BLaER1 (cell line): ENCODE measurements at regions not wholly inside any gene's neighbourhood (a gene's known extent, or its start where the extent isn't known, plus 50 kb on each side); places are given as distances from the start of the nearest gene placed in this dataset.
"Not testable (repeated sequence)": the region's sequence is repeated elsewhere in the genome, so short reads cannot be mapped to it uniquely, and the experiment has no call there.

Experiments used
- H3K27ac ChIP-seq: shearing (Covaris generic); formaldehyde crosslinking; 2 replicates; pipeline ENCODE4 v1.8.1; 2022
- H3K27me3 ChIP-seq: shearing (Covaris generic); formaldehyde crosslinking; 2 replicates; pipeline ENCODE4 v1.8.1; 2022
- H3K36me3 ChIP-seq: shearing (Covaris generic); formaldehyde crosslinking; 2 replicates; pipeline ENCODE4 v1.8.1; 2022
- H3K4me1 ChIP-seq: shearing (Covaris generic); formaldehyde crosslinking; 2 replicates; pipeline ENCODE4 v1.8.1; 2022
- H3K4me2 ChIP-seq: shearing (Covaris generic); formaldehyde crosslinking; 2 replicates; pipeline ENCODE4 v1.8.1; 2022
- H3K4me3 ChIP-seq: shearing (Covaris generic); formaldehyde crosslinking; 2 replicates; pipeline ENCODE4 v1.8.1; 2022
- H3K9ac ChIP-seq: shearing (Covaris generic); formaldehyde crosslinking; 2 replicates; pipeline ENCODE4 v1.8.1; 2022
- H3K9me3 ChIP-seq: shearing (Covaris generic); formaldehyde crosslinking; 2 replicates; pipeline ENCODE4 v1.8.1; 2022
- H4K20me1 ChIP-seq: shearing (Covaris generic); formaldehyde crosslinking; 2 replicates; pipeline ENCODE4 v1.8.1; 2022
- Cebpa-rat ChIP-seq: shearing (Covaris generic); IDR thresholded peaks from 2 replicates; pipeline ENCODE4 v1.8.1; 2022

DNA sequence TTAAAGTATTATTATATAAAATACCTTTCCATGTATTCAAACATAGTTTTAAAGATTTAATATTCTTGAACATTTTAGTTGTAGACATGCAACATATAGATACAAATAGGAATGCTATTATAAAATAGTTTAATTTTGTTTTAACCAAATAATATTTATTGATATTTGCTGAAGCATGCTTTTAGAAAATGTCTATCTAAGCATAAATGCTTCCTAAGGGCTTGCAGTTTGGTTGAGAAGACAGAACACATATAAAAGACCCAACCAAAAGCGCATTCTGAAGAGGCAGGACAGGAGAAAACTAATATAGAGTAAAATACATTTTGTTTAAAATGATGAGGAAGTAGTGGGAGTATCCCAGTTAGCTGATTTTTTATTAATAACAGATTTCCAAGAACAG, 181.5 kb upstream of the ISL1 start:
- Histone ChIP-seq H3K36me3 (no peaks in the 10 kb centered on the region), H3K4me3 (no peak overlapping the region), H3K4me2 (no peak overlapping the region), H3K9me3 (no peaks in the 10 kb centered on the region), H3K27ac (no peak overlapping the region), H3K9ac (no peak overlapping the region), H4K20me1 (no peaks in the 10 kb centered on the region), H3K4me1 (no peaks in the 10 kb centered on the region), H3K27me3 (no peaks in the 10 kb centered on the region)
- TF ChIP-seq Cebpa-rat, result no peak

DNA sequence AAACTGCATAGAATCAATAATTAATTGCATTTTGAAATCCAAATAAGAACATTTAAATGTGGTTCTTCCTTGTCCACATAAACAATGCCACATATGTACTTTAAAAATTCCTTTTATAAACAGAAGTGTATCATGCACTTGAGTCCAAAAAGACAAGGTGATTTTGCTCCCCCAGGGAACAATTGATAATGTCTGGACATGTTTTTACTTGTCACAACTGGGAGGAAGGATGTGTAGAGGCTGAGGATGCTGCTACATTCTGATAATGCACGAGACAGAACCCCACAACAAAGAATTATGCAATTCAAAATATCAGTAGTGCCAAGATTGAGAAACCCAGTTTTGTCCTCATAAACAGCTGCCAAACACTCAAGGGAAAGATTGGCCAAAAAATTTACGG, 181.1 kb upstream of the ISL1 start:
- Histone ChIP-seq H3K4me1 (no peaks in the 10 kb centered on the region), H3K4me3 (no peak overlapping the region), H3K27ac (no peak overlapping the region), H3K27me3 (no peaks in the 10 kb centered on the region), H3K4me2 (no peak overlapping the region), H3K9me3 (no peaks in the 10 kb centered on the region), H3K36me3 (no peaks in the 10 kb centered on the region), H4K20me1 (no peaks in the 10 kb centered on the region), H3K9ac (no peak overlapping the region)
- no peak for TF ChIP-seq Cebpa-rat

DNA sequence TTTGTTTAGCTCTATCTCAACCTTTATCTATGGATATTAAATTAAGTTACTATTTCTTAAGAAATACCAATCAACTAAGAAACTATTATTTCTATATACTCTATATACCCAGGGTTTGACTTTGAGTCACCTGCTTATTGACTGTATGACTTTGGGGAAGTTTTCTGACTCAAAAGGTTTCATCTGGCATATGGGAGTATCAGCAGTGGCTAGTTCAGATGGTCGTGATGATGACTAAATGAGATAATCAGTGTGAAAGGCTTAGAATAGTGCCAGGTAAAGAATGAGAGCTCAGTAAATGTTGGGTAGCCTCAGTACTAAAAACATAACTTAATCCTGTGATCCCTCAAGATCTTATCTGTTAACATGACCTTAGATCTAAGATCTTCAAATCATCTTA, 179.7 kb upstream of the ISL1 start:
- no peaks in the 10 kb centered on the region for H4K20me1 ChIP-seq
- H3K9me3 ChIP-seq, result no peaks in the 10 kb centered on the region
- no peak overlapping the region for H3K4me2 ChIP-seq
- no peaks in the 10 kb centered on the region for H3K27me3 ChIP-seq
- no peak overlapping the region for H3K9ac ChIP-seq
- H3K27ac ChIP-seq, result no peak overlapping the region
- no peaks in the 10 kb centered on the region for H3K36me3 ChIP-seq
- TF ChIP-seq Cebpa-rat, result no peak
- H3K4me1 ChIP-seq, result no peaks in the 10 kb centered on the region
- H3K4me3 ChIP-seq, result no peak overlapping the region

DNA sequence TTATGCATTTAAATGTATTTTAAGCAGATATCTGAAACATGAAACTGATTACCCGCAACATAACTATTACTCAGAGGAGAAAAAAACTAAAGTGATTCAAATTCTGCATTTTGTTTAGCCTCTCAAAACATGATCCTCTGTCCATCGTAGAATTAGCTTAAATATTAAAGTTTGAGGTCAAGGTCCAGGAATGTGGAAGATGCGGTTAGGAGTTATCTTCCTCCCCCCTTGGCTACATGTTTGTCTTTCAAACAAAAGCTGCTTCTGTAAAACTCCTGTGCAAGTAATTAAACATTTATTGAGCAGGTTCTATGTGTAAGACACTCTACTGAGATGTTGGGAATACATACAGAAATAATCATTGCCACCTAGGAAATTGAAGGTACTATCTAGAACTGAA, 175.0 kb upstream of the ISL1 start:
- Histone ChIP-seq H3K4me2 (no peak overlapping the region), H3K36me3 (no peaks in the 10 kb centered on the region), H3K4me3 (no peak overlapping the region), H3K27ac (no peak overlapping the region), H3K4me1 (no peaks in the 10 kb centered on the region), H3K9me3 (no peaks in the 10 kb centered on the region), H4K20me1 (no peaks in the 10 kb centered on the region), H3K9ac (no peak overlapping the region), H3K27me3 (no peaks in the 10 kb centered on the region)
- no peak for TF ChIP-seq Cebpa-rat

DNA sequence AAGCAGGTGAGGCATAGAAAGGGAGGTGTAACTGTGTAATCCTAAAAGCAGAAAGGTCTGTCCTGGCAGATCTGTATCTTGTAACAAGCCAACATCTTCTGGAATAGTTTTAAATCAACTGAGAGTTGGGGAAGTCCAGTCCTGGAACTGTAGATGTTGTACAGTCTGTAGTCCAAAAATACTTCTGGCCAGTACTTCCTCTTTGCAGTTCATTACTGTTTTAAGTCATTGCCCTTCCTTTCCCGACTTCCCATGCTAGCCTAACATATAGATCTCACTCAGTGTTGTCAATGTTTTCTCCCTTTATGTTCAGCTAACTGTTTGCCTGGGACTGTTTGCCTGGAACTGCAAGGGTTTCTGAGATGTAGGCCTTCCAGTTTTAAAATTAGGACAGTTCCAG, 168.5 kb upstream of the ISL1 start:
- no peak overlapping the region for H3K27ac ChIP-seq
- no peaks in the 10 kb centered on the region for H3K36me3 ChIP-seq
- no peak overlapping the region for H3K4me3 ChIP-seq
- no peaks in the 10 kb centered on the region for H3K9me3 ChIP-seq
- H3K27me3 ChIP-seq, result no peaks in the 10 kb centered on the region
- H3K4me1 ChIP-seq, result no peaks in the 10 kb centered on the region
- no peak for TF ChIP-seq Cebpa-rat
- no peak overlapping the region for H3K9ac ChIP-seq
- no peaks in the 10 kb centered on the region for H4K20me1 ChIP-seq
- no peak overlapping the region for H3K4me2 ChIP-seq

DNA sequence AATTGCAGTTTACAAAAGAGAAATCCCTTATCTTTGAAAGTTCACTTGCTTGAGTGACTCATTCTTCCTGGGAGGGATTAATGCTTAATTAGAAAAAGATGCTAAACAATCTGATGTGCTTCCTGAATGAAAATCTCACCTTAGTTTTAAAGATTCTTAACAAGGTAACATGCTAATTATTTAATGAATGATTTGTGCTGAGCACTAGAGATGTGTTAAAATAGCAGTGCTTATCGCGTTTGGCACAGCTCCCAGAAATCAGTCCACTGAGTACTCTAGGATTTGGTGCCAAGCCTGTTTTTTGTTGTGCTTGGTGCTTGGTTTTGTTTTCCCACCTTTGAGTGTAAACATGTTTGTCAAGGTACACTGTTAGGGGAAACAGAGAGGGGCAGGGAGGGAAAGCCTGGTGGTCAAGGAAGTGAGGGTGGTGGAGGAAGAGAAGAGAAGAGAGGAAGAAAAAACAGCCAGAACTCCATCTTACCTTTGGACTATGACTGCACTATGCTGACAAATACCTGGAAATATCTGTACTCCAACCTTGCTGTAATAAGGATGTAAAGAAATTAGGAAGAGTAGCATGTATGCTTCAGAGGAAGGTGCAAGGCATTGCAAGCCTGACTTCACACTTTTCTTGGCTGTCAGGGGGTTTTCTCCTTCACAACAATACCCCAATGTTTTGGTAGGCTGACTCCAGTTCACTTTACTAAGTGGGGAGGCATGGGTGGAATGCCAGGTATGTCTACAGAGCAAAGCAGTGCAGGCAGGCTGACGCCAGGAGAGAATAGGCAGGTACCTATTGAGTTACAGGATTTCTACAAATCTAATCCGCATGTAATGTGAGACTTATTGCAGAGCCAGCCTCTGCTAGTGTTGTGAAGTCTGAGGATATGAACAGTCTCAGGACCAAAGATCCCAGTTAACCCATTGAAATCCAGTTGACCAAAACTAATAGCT, 157.2 kb upstream of the ISL1 start:
- Histone ChIP-seq H4K20me1 (no peaks in the 10 kb centered on the region), H3K27me3 (no peaks in the 10 kb centered on the region), H3K27ac (no peak overlapping the region), H3K9ac (no peak overlapping the region), H3K36me3 (no peaks in the 10 kb centered on the region), H3K9me3 (peaks cover 6% of the 10 kb centered on the region), H3K4me2 (no peak overlapping the region), H3K4me1 (no peaks in the 10 kb centered on the region), H3K4me3 (no peak overlapping the region)
- no peak for TF ChIP-seq Cebpa-rat

DNA sequence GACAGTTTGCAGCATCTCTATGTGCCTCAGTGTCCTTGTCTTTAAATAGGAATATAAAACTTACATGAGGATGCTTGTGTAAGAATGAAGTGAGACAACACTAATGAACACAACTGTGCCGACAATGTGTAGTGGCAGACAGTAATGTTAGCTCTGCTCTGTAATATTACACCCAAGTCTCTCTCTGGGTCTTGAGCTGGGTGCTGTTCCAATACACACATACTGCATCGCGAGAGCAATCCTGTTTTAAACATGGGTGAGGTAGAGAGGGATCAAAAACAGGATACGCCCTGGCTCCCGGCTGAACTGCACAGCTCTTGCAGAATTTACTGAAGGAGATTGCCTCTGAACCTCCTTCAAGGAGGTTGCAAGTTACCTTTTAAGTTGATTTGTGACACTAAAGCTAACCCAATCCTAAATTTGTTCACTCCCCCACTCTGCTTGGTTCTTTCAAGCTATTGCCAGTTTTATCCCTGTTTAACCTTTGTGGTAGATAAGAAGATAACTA, 155.2 kb upstream of the ISL1 start:
- H4K20me1 ChIP-seq, result no peaks in the 10 kb centered on the region
- no peak for TF ChIP-seq Cebpa-rat
- H3K27ac ChIP-seq, result no peak overlapping the region
- H3K36me3 ChIP-seq, result no peaks in the 10 kb centered on the region
- H3K4me3 ChIP-seq, result no peak overlapping the region
- no peak overlapping the region for H3K4me2 ChIP-seq
- H3K4me1 ChIP-seq, result no peaks in the 10 kb centered on the region
- H3K9ac ChIP-seq, result no peak overlapping the region
- H3K27me3 ChIP-seq, result no peaks in the 10 kb centered on the region
- H3K9me3 ChIP-seq, result peaks cover 6% of the 10 kb centered on the region

DNA sequence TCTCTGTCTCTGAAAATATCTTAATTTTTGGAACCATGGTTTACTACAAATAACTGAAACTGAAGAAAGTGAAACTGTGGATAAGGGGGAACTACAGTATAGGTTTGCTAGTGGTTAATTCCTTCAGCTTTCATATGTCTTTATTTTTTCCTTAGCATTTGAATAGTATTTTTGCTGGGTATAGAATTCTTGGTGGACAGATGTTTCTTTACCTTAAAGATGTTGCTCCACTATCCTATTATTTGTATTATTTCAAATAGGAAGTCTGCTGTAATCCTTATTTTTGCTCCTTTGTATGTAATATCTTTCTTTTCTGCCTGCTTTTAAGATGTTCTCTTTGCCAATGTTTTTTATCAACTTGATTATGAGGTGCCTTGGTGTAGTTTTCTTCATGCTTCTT, 152.9 kb upstream of the ISL1 start:
- H4K20me1 ChIP-seq, result no peaks in the 10 kb centered on the region

DNA sequence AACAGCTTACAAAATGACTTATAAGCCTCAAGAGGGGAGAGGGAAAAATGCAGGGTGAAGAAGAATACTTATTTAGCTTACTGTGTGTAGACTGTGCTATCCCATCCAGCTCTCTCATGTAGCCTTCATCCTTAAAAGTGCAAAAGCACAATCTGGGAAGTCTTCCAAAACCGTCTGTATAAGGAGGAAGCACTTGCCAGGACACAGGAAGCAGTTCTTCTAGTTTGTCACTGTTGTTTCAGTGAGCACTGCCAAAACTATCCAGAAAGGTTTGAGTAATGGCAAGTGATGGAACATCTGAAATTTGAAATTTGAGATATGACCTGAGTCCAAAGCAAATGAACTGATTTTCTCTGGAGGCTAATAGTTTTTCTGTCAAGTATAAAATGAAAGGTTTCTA, 140.8 kb upstream of the ISL1 start:
- no peaks in the 10 kb centered on the region for H3K9me3 ChIP-seq
- H4K20me1 ChIP-seq, result no peaks in the 10 kb centered on the region
- no peak overlapping the region for H3K27ac ChIP-seq
- no peak for TF ChIP-seq Cebpa-rat
- no peaks in the 10 kb centered on the region for H3K27me3 ChIP-seq
- no peak overlapping the region for H3K4me2 ChIP-seq
- no peaks in the 10 kb centered on the region for H3K36me3 ChIP-seq
- no peaks in the 10 kb centered on the region for H3K4me1 ChIP-seq
- no peak overlapping the region for H3K4me3 ChIP-seq
- H3K9ac ChIP-seq, result no peak overlapping the region

More for the DNA sequence above, 152.9 kb upstream of the ISL1 start:
- Histone ChIP-seq H3K4me3 (no peak overlapping the region), H3K36me3 (no peaks in the 10 kb centered on the region), H3K27ac (no peak overlapping the region), H3K4me2 (no peak overlapping the region), H3K9me3 (peaks cover 6% of the 10 kb centered on the region), H3K4me1 (no peaks in the 10 kb centered on the region), H3K9ac (no peak overlapping the region), H3K27me3 (no peaks in the 10 kb centered on the region)
- no peak for TF ChIP-seq Cebpa-rat

DNA sequence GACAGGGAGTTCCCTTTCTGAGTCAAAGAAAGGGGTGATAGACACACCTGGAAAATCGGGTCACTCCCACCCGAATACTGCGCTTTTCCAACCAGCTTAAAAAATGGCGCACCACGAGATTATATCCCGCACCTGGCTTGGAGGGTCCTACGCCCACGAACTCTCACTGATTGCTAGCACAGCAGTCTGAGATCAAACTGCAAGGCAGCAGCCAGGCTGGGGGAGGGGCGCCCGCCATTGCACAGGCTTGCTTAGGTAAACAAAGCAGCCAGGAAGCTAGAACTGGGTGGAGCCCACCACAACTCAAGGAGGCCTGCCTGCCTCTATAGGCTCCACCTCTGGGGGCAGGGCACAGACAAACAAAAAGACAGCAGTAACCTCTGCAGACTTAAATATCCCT, 132.3 kb upstream of the ISL1 start:
- H3K4me1 ChIP-seq, H3K4me3 ChIP-seq, H3K9me3 ChIP-seq, H3K27ac ChIP-seq, H3K9ac ChIP-seq, H4K20me1 ChIP-seq, H3K27me3 ChIP-seq, H3K4me2 ChIP-seq, H3K36me3 ChIP-seq: not testable (repeated sequence)

DNA sequence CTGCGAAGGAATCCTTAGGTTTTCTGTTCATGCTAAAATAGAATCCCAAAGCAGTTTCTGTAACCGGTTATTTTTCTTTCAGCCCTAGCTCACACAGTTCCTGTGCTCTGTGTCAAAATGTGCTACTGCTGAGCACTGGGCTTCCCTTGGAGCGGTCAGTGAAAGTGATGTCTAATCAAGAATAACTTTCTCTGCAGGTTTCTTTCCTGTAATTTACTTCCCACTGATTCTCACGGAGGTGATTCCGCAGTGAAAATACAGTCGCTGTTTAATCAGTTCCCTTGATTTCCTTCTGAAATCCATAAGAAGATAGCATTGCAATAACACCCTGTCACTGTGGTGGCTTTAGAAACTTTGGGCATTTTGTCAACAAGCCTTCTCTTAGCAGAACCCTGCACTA, 112.0 kb upstream of the ISL1 start:
- Histone ChIP-seq H3K27ac (no peak overlapping the region), H3K36me3 (no peaks in the 10 kb centered on the region), H4K20me1 (no peaks in the 10 kb centered on the region), H3K4me3 (no peak overlapping the region), H3K4me1 (no peaks in the 10 kb centered on the region), H3K4me2 (no peak overlapping the region), H3K27me3 (no peaks in the 10 kb centered on the region), H3K9ac (no peak overlapping the region), H3K9me3 (no peaks in the 10 kb centered on the region)
- TF ChIP-seq Cebpa-rat, result no peak
